SK-N-MC (cell line): ENCODE measurements at regions not wholly inside any gene's neighbourhood (a gene's known extent, or its start where the extent isn't known, plus 50 kb on each side); places are given as distances from the start of the nearest gene placed in this dataset.

Experiments
- EZH2 ChIP-seq: fragments of 200-600 bp; sonication (generic); IDR thresholded peaks from one replicate; pipeline ENCODE4 v1.6.1; 2017; ENCODE audit warnings: antibody characterized with exemption
- POLR2AphosphoS5 ChIP-seq: IDR thresholded peaks from 2 replicates; pipeline ENCODE4 v1.6.1; 2012; ENCODE audit warnings: mild to moderate bottlenecking, low read depth, low read length, borderline replicate concordance

DNA sequence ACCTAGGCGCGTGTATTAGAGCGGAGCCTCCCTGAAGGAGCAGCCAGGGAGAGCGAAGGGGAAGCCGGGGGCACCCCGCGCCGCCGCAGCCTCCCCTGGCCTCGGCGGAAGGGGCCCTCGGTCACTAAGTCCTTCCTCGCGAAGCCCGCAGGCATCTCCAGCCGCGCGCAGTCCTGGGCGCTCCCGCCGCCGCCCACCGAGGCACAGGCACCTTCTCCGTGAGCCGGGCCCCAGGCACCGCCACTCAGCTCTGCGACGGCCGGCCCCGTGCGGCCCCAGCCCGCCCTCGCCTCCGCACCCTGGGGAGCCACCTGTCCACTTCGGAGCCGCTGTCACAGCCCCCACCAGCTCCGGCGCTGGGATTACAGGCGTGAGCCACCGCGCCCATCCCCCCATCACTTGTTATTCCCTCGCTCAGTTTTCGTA is 80.8 kb downstream of the ZNF467 start:
- TF ChIP-seq EZH2 (no peak), POLR2AphosphoS5 (no peak)
